NCI-H2107 treated with DMSO at 0.1 percent for 48 hours (cell line): ENCODE measurements at regions not wholly inside any gene's neighbourhood (a gene's known extent, or its start where the extent isn't known, plus 50 kb on each side); places are given as distances from the start of the nearest gene placed in this dataset.

ENCODE experiments used
- DNase-seq: peaks from one replicate; lab custom pipeline; 2025; ENCODE audit not compliant: unreplicated experiment; lab: John Stamatoyannopoulos, UW

DNA sequence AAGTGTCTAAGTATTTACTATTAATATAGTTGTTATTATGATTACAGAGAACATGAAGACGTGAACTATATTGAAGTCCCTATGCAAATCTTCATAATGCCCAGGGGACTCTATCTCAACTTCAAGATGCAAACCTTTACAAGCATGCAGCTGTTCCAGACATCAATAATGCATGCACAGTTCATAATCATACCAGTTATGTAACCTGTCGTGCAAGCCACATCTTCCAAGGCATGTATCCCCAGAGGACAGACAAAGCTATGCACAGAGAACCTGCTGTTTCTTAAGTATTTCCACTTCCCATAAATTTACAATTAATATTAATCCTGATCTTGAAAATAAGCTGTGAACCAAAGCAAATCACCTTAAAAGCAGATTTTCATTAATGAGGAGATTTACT lies 534.1 kb downstream of the TUSC7 start:
- DNase-seq, result no peak

DNA sequence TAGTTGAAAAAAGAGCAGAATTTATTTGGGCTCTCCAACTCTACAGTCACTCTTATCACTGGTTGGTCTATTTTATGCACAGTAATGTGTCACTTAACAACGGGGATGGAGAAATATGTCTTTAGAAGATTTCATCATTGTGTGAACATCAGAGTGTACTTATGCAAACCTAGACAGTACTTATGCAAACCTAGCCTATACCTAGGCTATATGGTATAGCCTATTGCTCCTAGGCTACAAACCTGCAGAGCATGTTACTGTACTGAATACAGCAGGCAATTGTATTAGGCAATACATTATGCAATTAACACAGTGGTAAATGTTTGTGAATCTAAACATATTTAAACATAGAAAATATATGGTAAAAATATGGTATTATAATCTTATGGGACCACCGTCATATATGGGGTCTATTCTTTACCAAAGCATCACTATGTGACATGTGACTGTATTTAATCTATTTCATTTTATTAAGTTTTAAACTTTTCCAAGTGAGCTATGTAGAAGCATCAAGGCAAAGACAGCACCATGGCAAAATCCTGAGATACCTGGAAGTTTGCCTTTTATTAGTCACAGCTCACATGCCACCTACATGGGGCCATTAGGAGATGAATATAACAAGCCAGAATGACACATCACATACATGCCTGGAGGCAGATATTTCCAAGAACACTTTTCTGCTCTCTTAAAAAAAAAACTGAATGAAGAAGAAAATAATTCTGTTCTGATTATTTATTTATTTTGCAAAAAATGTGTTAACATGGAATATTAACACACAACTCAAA lies 537.4 kb downstream of the TUSC7 start:
- no peak for DNase-seq

DNA sequence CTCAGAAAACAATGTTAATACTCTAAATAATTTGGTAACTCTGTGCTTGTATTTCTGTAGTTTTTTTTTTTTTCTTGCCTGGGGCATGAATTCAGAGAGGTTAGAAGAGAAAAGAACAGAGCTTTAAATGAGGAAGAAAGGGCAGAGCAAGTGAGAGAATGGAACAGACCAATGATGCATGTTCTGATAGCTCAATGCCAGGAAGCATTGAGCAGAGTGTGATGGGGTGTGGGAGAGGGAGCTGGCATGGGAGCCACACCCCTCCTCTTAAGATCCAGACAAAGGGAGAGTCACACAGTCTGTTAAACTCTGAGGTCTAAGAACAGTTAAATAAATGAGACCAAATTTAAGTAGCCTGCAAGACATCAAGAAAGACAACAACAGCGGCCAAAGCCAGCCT lies 538.6 kb downstream of the TUSC7 start:
- DNase-seq, result no peak

DNA sequence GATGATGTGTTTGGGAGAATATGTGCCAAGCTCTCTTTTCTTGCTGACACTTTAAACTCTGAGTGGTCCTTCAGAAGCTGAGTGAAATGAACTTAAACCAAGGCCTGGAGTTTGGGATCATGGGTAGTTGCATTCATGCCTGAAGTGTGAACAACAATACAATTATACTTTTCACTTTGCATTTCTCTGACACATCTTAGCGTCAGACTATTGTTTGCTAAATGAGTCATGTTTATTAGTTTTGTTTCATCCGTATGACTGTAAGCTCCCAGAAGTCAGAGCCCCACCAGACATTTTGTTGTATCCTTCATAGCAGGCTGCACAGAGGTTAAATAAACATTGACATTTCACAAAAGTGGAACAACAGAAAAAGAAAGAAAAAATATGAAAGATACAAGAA lies 542.6 kb downstream of the TUSC7 start:
- no peak for DNase-seq

DNA sequence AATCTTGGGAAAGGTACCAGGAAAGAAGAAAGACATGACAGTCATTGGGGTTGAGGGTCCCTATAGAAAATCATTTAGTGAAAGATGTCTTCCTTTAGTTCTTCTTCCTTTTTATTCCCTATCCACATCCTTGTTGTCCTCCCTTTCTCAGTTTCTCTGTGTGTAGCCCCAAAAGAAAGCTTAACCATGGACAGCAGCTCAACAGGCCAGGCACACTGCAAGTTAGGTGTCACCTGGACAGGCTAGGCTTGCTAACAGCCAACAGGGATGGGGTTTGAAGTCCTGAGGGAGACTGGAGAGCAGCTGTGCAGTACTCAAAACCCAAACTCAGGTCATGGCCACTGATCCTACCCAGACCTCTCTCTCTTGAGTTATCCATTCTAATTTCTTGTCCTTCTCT lies 543.1 kb downstream of the TUSC7 start:
- DNase-seq, result no peak

DNA sequence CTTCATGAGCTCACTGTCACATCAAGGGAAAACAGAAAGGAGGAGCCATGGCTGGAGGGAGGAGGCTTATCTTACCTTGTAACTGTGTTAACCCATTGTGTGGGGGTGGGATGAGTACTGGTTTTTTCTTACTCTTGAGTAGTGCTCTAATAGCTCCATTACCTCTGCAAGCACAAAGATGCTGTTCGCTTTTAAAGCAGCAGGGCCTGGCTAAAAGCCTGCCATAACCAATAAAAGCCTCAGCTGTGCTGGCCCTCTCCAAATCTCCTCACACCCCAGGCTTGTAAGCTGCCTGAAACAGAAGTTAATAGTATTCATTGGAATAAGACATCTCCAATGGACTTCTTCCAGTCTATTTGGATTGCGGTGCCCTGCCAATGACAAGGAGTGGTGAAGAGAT lies 544.1 kb downstream of the TUSC7 start:
- DNase-seq, result no peak

DNA sequence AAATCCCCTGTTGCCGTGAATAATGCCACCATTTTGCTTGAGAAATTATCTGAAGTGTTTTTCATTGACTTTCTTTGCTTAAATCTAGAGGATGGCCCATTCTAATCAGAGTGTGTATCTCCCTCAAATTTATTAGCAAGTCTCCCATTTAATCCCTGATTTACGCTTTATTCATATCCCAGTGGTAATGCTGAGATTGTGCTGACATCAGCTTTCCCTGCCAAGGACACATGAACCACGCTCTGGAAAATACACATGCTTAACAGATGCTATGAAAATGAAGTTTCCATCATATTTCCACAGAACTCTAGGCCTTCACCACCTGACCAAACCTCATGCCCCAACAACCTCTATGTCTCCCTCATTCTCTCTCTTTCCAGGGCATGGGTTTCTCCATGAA lies 545.4 kb downstream of the TUSC7 start:
- DNase-seq, result no peak

DNA sequence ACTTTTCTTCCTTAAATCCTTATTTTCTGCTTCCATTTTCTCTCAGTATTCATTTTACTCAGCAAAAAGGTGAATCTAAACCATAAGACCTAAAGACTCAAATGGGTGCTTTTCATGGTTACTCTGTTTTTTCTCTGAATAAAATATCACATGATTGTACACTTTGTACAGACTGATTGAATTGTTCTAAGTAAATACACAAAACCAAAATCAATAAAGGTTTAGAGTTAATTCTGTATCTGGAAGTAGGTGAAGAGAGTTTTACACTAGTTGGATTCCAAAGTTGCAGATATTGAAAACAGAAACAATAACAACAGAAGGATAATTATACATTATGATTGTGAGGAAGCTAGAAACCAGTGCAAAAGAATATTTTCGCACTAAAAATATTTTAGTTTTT lies 546.2 kb downstream of the TUSC7 start:
- no peak for DNase-seq

DNA sequence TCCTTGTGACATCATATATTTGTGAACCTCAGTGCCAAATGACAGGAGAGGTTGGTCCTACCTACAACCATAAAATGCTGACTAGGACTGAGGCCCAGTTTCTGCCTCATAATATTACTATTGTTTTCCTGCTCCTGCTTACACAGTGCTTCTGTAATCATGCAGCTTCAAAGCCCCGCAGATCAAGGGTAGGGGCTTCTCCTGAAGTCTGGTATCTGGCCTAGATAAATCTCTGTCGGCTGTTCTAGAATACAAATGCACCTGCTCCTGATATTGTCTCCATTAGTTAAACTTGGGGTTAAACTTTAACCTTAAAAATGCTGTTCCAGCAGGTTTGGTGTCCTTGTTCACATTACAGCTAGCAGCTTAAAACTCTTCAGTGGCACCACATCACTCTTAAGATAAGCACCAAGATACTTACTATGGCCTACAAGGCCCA lies 552.4 kb downstream of the TUSC7 start:
- no peak for DNase-seq

DNA sequence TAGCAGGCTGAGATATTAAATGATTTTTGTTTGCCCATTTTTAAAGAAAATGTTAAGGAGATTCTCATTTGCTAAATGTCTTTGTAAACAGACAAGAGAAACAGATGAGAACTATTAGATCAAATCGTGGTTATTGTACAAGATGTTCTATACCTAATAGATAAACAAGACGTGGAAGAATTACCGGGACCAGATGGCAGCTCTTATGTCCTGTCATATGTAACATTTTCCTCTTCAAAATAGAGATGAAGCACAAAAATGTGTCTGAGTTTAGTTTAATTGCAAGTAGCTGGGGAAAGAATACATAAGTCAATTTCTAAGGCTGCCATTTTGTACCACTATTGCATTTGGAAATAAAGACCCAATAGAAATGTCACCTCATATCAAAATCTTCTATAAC lies 553.7 kb downstream of the TUSC7 start:
- no peak for DNase-seq

DNA sequence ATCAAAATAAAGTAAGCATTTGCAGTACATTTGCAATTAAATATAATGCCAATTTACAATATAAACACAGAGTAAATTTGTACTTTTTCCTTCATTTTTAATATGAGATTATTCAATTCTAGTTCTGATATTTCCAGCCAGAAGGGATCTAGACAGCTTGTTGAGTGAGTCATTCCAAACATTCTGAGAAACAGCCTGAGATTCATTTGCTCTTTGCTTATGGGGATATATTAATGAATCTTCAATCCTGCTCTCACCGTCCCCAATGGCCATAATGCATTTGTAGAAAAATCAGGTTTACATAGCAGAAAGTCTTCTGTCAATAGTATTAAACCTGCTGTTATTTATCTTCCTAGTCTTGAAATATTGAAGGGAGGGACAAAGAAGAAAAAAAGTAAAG lies 554.2 kb downstream of the TUSC7 start:
- no peak for DNase-seq

DNA sequence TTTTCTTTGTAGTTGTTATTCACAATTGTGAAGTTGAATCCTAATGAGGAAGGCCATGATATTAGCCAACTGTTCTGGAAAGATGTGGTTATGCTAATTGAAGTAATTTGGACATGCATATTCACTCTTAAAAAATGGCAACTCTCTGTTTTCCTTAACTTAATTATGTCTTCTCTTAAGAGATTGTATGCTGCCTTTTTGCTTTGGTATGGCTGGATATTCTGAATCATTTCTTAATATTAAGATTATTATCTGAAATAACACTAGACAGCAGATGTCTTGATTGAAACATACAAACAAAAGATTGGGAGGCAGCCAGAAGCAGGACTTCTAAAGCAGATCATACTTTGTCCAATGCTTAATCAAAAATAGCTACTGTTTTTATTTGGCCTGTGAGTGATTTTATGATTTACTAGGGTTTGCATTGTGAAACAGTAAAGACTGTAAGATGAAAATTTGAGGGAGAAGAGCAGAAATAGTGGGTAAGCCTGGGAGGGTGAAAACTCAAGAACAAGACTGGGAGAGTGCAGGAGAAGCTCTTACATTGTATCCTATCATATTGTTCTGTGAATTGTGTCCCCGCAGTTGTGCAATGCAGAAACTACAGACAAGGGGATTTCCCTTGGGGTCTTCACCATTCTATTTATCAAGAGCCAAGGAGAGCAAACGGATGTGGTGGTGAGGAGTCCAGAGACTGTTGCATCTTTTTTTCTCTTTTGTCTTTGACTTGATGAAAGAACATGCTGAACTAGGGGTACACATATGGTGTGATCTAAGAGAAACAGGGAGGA lies 554.8 kb downstream of the TUSC7 start:
- DNase-seq, result no peak

DNA sequence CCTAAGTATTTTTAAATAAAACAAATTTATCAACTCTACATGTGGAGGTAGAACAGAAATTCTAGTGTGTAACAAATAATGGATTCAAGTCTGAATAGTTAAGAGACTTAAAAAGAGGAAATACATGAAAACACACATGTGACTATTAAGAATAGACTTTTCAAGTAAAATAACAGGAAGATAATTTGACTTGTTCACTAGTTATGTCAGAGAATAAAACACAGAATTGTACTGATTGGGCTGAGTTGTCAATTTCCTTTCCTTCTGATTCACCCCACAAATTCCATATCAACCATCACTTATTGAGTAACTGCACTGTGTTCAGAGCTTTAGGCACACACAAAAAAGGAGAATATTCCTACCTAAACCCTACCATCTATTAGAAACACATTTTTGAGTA lies 557.2 kb downstream of the TUSC7 start:
- DNase-seq, result no peak

DNA sequence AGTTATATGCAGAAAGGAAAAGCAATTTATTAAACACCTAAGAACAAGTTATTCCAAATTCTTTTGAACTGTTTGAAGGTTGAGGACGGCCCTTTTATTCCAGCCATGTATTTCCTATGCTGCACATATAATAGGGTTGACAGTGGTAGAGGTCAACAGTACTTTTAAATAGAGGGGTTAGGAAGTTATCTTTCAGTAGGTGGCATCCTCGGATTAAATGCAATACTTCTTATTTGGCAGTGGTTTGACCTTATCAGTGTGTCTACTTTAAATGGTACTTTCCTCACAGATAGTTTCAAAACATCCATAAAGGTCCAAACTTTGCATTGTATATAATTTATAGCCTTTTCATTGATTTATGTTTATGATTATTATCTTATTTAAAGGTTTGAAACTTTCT lies 558.7 kb downstream of the TUSC7 start:
- no peak for DNase-seq

DNA sequence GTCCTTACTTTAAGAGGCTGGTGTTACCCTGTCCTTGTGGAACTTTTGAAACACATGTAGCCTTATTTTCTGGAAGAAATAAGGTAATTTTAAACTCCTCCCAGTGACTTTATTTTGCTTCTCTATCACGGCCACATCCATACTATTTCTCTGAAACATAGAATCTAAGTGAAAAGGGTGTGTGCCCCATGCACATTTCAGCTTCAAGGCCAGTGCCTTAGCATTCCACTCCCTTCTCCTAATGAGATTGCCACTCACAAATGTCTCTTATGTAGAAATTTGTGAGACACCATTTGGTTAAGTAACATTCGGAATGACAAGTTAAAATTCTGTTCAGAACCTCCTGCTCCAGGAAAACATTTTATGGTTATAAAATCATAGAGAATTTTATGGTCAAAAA lies 562.7 kb downstream of the TUSC7 start:
- no peak for DNase-seq

DNA sequence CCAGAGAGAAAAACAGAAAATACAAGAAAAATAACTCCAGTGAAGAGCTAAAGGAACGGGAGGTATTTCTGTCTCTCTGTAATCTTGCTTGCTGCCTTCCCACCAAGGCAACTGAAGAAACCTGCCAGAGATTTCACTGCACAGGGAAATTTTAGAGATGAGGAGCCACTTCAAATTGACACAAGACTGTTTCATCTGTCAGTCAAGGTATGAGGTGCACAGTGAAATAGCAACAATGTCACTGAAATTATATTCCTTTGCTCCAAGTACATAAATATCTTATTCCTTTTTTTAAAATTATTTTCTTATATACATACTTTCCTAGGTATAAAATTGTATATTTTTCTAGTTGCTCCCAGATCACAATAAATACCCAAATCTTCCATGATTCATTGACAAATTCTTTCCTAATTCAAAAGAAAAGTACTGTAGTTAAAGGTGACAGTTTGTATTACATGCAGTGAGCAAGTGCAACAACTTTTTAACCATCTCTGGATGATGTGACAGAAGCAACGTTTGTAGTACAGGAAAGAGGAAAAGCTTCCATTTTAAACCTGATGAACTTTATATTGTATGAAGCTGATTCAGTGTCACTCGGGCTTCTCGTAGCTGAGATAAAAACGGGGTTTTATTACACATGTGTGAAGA lies 563.4 kb downstream of the TUSC7 start:
- no peak for DNase-seq

DNA sequence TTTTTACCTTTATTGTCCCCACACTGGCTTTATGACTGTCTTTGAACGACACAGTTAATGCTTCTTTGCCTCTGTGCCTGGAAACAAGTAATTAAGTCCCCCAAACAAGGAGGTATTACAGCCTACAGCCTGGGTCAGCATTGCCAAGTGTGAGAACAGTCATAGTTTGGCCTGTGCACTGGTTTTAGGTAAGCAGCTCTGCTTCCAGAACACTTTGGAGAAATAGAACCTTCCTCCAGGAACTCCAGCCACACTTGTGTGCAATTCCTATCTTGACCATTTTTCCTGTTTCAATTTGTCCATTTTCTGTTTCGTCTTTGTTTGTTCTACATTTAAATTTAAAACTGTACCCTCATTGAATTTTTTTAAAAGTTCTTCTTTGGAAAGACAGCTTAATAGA lies 568.2 kb downstream of the TUSC7 start:
- no peak for DNase-seq

DNA sequence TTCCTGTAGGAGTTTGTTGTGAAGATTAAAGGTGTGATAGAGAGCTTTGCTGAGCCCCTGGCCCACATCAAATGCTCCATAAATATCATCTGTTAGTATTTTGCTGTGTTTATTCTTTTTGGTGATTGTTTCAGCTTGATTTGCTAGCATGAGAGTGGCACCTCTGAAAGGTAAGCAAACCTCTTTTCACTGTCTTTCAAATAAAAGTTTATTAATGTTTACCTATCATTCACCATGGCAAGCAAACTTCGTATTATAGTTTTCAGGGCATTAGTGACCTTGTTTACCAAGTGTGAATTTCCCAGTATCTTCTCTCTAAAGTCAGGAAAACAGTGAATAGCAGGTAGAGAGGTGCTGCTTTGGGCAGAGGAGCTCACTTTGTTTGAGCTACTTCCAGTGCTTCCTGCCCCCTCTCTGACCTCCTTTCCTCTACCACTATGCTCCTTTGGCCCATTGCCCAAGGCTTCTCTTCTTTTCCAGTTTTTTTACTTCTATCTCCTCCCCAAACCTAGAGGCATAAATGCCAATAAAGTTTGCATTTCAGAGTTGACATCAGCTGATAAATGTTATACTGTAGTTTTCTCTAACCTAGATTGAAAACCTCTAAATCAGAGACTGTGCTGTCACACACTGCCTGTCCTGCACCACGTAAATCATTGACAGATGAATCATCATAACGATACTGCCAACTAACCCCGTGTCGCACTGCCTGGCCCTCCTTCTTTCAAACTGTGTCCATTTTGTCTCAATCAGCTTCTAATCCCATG lies 569.0 kb downstream of the TUSC7 start:
- DNase-seq, result no peak

DNA sequence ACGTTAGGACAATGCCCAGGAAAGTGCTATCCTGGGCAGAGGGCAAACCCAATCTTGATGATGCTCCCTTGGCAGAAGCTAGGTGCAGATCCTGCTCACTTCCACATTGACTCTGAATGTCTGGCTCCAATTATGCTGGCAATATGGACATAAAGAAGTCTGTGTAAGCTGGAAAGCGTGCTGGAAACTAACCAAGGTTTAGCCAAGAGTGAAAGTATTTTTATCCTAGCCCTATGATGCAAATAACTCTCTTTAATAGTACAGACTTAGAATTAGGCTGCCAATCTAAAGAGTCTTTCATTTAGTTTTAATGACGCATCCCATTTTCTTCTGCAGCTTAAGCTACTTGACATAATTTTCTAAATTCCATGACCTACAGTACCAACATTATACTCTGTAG lies 571.8 kb downstream of the TUSC7 start:
- no peak for DNase-seq

DNA sequence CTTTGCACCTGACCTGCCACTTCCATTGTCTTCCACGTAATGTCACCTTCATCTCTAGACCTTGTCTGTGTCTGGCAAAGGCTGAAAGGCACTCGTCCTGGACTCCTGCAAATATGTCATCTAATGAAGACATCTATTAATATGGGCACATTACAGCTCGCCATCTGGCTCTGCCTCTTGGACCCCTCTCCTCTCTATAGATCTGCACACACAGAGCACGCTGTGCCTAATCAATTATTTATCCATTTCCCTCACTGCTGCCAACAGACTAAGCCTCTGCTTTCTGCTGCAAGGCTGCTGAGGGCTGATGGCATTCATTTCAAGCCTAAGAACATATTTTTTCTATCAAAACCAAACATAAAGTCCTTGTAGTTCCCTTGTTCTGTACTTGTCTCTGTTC lies 573.0 kb downstream of the TUSC7 start:
- no peak for DNase-seq

DNA sequence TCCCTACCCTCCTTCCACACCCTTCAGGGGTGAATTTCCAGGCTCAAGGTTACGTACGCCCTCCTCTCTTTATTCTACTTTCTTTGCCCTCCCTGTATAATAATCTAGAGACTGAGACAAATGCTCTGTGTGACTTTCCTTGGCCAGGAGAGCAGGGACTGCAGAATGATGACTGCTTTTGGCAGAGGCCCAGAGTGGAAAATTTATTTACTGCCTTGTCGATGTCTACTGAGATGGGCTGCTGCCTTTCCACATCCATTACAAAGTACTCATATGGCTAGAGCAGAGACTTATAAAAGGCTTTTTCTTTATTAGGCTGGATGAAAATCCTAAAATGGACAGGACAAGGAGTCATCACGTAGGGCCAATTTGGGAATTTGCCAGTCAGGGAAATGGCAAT lies 576.2 kb downstream of the TUSC7 start:
- no peak for DNase-seq
